ENCODE measurements at regions not wholly inside any gene's neighbourhood (a gene's known extent, or its start where the extent isn't known, plus 50 kb on each side); places are given as distances from the start of the nearest gene placed in this dataset.
"Not testable (repeated sequence)": the region's sequence is repeated elsewhere in the genome, so short reads cannot be mapped to it uniquely, and the experiment has no call there.

DNA sequence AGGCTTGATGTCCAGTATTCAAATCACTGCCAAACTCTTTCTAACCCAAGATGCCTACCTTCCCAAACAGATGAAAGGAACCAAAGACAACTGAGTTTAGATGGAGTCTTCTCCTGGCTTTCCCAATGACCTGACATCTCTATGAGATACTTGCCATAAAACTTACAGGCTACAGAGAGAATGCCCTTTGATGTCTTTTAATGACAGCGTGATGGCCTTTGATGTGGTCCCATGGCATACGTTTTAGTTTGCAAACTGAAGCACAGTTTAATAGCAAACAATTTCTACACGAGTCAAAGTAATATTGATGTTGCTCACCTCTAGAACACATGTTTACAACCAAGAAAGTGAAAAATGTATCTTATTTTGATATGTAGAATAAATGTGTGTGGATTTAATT, 73.2 kb downstream of the ZIC4 start:
- DNase-seq: no peak

DNA sequence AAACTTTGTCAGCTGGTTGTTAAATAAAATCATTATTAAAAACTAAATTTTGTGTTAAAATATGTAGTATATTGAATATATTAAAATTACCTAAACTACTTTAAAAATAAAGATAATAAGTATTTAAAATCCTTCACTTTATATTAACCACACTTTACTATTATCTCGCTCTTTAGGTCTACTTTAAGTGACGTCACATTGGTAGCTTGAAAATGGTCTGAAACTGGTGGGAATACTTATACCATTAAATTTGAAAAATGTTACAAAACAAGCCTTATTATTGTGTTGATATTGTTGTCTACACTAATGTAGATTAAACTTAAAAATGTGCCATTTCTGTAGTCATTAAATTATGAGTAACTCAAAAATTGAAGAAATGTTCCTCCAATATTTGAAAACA, 77.6 kb downstream of the ZIC4 start:
- no peak for DNase-seq

GRCh38 chr3:147324356-147324755, 82.0 kb downstream of the ZIC4 start:
- no peak for DNase-seq

GRCh38 chr3:147318900-147319299, 87.4 kb downstream of the ZIC4 start:
- no peak for DNase-seq

DNA sequence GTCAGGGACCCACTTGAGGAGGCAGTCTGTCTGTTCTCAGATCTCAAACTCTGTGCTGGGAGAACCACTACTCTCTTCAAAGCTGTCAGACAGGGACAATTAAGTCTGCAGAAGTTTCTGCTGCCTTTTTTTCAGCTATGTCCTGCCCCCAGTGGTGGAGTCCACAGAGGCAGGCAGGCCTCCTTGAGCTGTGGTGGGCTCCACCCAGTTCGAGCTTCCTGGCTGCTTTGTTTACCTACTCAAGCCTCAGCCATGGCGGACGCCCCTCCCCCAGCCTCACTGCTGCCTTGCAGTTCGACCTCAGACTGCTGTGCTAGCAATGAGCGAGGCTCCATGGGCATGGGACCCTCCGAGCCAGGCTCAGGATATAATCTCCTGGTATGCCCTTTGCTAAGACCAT, 89.3 kb downstream of the ZIC4 start:
- DNase-seq: not testable (repeated sequence)

DNA sequence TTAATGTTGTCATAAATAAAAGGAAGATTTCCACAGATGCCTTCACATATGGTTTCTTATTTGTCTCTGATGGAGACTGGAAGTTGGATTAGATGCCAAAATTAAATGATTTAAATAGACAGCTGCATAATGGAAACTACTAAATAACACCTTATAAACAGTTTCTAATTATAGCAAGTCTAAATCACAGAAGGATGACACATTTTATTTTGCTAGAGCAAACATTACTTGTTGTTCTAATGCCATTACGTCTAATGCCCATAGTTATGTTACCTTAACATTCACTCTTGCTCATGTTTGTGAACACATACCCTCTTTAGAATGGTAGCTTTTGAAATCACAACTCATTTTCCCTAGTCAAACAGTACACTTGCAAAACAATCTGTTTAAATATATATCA, 92.8 kb downstream of the ZIC4 start:
- no peak for DNase-seq

- no peak for DNase-seq
Measured at GRCh38 chr3:147312786-147313280, 93.5 kb downstream of the ZIC4 start.

DNA sequence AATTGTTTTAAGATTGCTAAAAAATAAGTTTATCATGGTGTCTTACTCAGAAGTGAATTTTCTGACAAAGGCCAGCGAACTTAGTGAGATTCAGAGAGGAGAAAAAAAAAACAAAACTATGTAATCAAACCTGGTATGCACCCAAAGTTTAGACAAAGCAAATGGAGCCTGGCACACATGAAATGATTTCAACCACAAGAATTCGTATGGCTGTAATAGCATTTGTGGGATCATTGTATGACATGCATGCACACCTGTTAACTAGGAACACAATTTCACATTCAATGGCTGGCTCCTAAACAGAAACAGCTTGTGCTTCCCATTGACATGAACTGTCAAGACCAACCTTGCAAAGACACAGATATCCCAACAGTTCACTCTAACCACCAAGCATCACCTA, 94.6 kb downstream of the ZIC4 start:
- DNase-seq: no peak

GRCh38 chr3:147305533-147306250, 100.7 kb downstream of the ZIC4 start:
- no peak for DNase-seq

DNA sequence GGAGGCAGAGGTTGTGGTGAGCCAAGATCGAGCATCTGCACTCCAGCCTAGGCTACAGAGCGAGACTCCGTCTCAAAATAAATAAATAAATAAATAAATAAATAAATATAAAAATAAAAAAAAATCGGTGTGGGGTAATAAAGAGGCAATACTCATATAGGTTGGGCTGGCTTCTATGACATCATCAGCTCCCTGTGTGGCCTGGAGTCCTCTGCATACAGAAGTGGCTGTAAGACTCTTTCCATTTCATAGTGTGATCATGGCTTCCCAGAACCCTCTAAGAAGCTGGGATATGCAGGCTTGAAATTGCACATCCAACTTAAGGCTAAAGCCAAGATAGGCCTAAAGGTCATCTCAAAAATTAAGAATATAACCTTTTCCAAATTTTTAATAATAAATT, 101.6 kb downstream of the ZIC4 start:
- DNase-seq: no peak

DNA sequence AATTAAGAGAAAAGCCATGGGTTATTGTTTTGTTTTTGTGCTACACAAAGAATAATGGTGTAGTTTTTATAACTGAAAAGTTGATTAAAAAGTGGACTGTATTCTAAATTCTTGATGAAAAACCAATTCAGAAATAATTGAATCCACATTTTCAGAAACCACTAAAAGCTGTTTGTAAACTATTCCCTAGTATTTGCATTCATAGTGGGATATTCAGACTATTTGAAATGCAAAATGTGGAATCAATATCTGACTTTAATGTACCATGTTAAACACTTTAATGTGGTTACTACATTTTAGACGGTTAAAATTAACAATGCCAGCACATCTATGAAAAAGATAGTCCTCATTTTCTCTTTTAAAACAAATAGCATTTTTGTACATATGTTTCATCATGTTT, 104.6 kb downstream of the ZIC4 start:
- no peak for DNase-seq

DNA sequence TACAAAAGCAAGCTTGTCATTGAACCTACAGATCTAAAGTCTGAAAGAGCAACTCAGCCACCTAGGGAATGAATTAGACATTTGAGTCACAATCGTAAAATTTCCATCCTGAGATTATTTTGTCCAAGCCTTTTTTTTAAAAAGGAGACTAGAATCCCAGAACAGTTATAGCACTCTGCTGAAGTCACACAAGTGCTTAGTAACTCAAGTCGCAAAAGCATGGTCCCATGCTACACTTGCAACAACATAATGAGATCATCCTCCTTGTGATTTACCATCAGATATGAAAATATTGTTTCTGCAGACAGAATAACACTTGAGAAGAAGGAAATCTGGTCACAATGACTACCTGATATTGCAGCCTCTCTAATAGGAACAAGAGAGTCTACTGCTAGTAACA, 106.7 kb downstream of the ZIC4 start:
- no peak for DNase-seq

DNA sequence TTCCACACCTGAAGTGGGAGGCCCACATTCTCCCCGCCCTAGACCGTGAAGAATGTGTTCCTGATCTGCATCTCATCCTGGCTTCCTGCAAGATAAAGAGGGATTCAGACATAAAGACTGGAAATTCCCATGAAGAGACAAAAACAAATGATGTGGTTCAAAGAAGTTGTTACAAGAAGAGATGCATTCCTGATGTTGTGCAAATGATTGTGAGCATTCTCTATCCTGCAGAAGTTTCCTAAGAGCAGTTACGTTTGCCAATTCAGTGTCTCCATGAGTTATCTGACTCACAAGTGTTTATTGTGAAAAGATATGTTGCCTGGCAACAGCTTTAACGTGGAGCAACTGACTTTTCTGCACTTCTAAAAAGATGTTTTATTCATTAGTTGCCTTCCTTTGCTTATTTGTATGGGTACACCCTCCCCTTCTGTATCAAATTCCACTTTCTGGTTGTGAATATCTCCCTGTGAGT, 107.8 kb downstream of the ZIC4 start:
- DNase-seq: no peak

GRCh38 chr3:147297761-147298350, 108.5 kb downstream of the ZIC4 start:
- no peak for DNase-seq

DNA sequence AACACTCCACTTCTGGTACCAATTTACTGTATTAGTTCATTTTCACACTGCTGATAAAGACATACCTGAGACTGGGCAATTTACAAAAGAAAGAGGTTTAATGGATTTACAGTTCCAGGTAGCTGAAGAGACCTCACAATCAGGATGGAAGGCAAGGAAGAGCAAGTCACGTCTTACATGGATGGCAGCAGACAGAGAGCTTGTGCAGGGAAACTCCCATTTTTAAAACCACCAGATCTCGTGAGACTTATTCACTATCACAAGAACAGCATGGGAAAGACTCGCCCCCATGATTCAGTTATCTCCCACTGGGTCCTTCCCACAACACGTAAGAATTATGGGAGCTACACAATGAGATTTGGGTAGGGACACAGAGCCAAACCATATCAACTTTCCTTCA, 119.0 kb downstream of the ZIC4 start:
- not testable (repeated sequence) for DNase-seq

DNA sequence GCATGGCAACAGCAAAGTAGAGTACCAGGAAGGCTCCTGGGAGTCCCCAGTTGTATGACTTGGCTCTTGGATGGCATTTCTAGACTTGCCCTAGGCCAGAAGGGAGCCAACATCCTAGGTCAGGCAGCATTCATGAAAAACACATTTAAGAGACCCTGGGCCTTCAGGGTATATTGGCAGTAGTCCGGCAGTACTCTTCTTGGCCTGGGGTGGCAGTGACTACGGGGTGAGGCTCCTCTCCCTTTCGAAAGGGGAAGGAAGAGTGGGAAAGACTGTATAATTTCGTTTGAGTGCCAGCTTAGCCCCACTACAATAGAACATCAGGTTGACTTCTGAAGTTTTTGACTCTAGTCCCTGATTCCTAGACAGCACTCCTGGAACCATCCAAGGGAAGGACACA, 136.4 kb downstream of the ZIC4 start:
- DNase-seq: no peak

- no peak for DNase-seq
Measured at GRCh38 chr3:147267434-147267833, 138.9 kb downstream of the ZIC4 start.

GRCh38 chr3:147257944-147258343, 148.4 kb downstream of the ZIC4 start:
- DNase-seq: no peak

DNA sequence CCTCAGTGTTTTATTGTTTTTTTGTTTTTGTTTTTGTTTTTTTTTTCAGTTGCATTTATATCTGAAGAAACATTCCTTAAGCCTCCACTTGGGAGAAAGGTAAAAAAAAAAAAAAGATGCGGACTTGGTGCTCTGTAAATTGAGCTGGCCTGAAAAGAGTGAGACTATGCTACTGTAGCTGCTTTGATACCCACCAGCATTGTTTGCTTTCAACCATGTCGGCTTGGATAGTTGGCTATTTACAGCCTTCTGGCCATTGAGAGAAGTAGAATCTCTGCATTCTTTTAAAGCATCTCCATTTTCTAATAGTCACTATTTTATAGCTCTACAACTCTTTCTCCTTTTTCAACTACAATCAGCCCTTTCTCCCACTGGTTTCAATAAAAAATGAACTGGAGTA, 149.6 kb downstream of the ZIC4 start:
- no peak for DNase-seq

DNA sequence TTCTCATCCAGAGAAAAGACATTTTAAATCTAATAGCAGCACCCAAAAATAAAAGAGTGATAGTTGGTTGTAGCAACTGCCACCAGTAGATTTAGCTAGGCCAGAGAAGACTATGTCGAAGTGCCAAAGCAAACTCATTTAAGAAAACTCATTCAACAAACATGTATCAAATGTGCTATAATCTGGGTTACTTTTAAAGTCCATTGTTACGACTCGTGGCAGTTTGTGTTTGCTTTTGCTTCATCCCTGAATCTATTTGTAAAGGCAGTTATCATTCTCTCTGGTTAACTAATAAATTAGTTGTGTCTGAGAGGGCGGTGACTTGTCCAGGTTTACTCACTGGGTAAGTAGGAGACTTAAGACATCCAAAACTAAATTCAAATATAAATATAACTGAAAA, 159.4 kb downstream of the ZIC4 start:
- DNase-seq: no peak

DNA sequence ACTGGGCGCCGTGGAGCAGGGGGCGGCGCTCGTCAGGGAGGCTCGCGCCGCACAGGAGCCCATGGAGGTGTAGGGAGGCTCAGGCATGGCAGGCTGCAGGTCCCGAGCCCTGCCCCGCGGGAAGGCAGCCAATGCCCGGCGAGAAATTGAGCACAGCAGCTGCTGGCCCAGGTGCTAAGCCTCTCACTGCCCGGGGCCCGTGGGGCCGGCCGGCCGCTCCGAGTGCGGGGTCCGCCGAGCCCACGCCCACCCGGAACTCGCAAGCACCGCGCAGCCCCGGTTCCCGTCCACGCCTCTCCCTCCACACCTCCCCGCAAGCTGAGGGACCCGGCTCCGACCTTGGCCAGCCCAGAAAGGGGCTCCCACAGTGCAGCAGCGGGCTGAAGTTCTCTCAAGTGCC, 160.7 kb downstream of the ZIC4 start:
- DNase-seq: not testable (repeated sequence)

- not testable (repeated sequence) for DNase-seq
Measured at GRCh38 chr3:147245022-147245421, 161.3 kb downstream of the ZIC4 start.

DNA sequence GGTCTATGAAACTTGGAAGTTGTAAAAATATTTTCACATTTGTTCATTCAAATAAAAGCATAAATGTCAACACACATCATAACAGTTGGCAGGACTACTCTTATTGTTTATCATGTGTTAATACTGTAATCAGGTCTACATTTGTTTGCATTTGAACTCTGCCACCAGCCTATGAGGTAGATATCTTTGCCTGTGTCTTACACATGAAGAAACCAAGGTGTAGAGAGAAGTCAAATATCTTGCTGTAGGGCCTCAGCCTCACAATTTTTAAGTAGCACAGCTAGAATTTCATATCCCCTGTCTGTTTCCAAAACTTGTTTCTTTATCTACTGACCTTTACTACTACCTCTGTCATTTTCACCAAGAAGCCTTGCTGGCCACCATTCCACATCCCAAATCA, 161.9 kb downstream of the ZIC4 start:
- DNase-seq: no peak

- DNase-seq: no peak
Measured at GRCh38 chr3:147240581-147240980, 165.8 kb downstream of the ZIC4 start.

- DNase-seq: no peak
Measured at GRCh38 chr3:147237991-147238390, 168.4 kb downstream of the ZIC4 start.

Data from NCI-H1105 (cell line).